ENCODE measurements at regions not wholly inside any gene's neighbourhood (a gene's known extent, or its start where the extent isn't known, plus 50 kb on each side); places are given as distances from the start of the nearest gene placed in this dataset.

GRCh38 chr22:34588871-34589545 is 476.9 kb upstream of the ISX start:
- DNase-seq (ENCODE audit: low read depth): no peak
- no peak overlapping the region for H3K4me3 ChIP-seq (ENCODE audit: control insufficient read depth, low read depth, low read length)
- TF ChIP-seq CTCF (conservative IDR thresholded peaks at IDR 0.05; ENCODE audit: control insufficient read depth, insufficient read depth, low read depth, low read length): no peak

GRCh38 chr22:34592123-34592740 is 473.7 kb upstream of the ISX start:
- H3K4me3 ChIP-seq (ENCODE audit: control insufficient read depth, low read depth, low read length): no peak overlapping the region
- DNase-seq (ENCODE audit: low read depth): no peak
- no peak for TF ChIP-seq CTCF (conservative IDR thresholded peaks at IDR 0.05; ENCODE audit: control insufficient read depth, insufficient read depth, low read depth, low read length)

- DNase-seq (ENCODE audit: low read depth): no peak
- no peak overlapping the region for H3K4me3 ChIP-seq (ENCODE audit: control insufficient read depth, low read depth, low read length)
- TF ChIP-seq CTCF (conservative IDR thresholded peaks at IDR 0.05; ENCODE audit: control insufficient read depth, insufficient read depth, low read depth, low read length): no peak
Observed at GRCh38 chr22:34599567-34599966, 466.4 kb upstream of the ISX start.

GRCh38 chr22:34604312-34604711 is 461.6 kb upstream of the ISX start:
- no peak for DNase-seq (ENCODE audit: low read depth)
- no peak for TF ChIP-seq CTCF (conservative IDR thresholded peaks at IDR 0.05; ENCODE audit: control insufficient read depth, insufficient read depth, low read depth, low read length)
- H3K4me3 ChIP-seq (ENCODE audit: control insufficient read depth, low read depth, low read length): no peak overlapping the region

GRCh38 chr22:34608106-34608505 is 457.9 kb upstream of the ISX start:
- no peak overlapping the region for H3K4me3 ChIP-seq (ENCODE audit: control insufficient read depth, low read depth, low read length)
- no peak for DNase-seq (ENCODE audit: low read depth)
- no peak for TF ChIP-seq CTCF (conservative IDR thresholded peaks at IDR 0.05; ENCODE audit: control insufficient read depth, insufficient read depth, low read depth, low read length)

GRCh38 chr22:34608540-34609115 is 457.3 kb upstream of the ISX start:
- DNase-seq (ENCODE audit: low read depth): no peak
- TF ChIP-seq CTCF (conservative IDR thresholded peaks at IDR 0.05; ENCODE audit: control insufficient read depth, insufficient read depth, low read depth, low read length): no peak
- no peak overlapping the region for H3K4me3 ChIP-seq (ENCODE audit: control insufficient read depth, low read depth, low read length)
